ENCODE measurements at regions not wholly inside any gene's neighbourhood (a gene's known extent, or its start where the extent isn't known, plus 50 kb on each side); places are given as distances from the start of the nearest gene placed in this dataset.

GRCh38 chr7:16271355-16271915, 149.9 kb downstream of the CRPPA start:
- H4K91ac ChIP-seq (ENCODE audit: insufficient read depth, low read depth, low read length), result no peak overlapping the region
- no peak overlapping the region for H3K56ac ChIP-seq (ENCODE audit: extremely low read depth, insufficient read depth, low read length)
- H2AK9ac ChIP-seq (replicated peaks; ENCODE audit: low read depth, low read length, poor library complexity), result no peak overlapping the region
- H2AFZ ChIP-seq (replicated peaks; ENCODE audit: low read length, poor library complexity), result no peak overlapping the region
- no peak overlapping the region for H2AK5ac ChIP-seq (ENCODE audit: low read depth, low read length)
- H3K18ac ChIP-seq (ENCODE audit: low read depth, low read length), result no peak overlapping the region
- dilution Hi-C loops (cut with HindIII; ENCODE audit: low sequenced_read_pairs, unreplicated experiment), result no loop called here
- no peak overlapping the region for H2BK20ac ChIP-seq (ENCODE audit: low read depth, low read length)
- no peak overlapping the region for H3K14ac ChIP-seq (replicated peaks; ENCODE audit: low read depth, low read length)
- H2BK5ac ChIP-seq (ENCODE audit: low read depth, low read length, poor library complexity, severe bottlenecking), result no peak overlapping the region
- DNase-seq, result no peak
- H3K36me3 ChIP-seq (ENCODE audit: control insufficient read depth, insufficient read depth, low read length), result no peaks in the 10 kb centered on the region
- no peak overlapping the region for H3K27ac ChIP-seq (ENCODE audit: insufficient read depth, low read length)
- H3K4ac ChIP-seq (ENCODE audit: low read depth, low read length), result no peak overlapping the region
- ATAC-seq (ENCODE audit: low read depth), result no peak
- in situ Hi-C loops (cut with MboI; ENCODE audit: low sequenced_read_pairs), result no loop called here
- no peaks in the 10 kb centered on the region for H3K27me3 ChIP-seq (ENCODE audit: control insufficient read depth, insufficient read depth, low read length)
- no peaks in the 10 kb centered on the region for H3K4me1 ChIP-seq (ENCODE audit: control insufficient read depth, insufficient read depth, low read length)
- H3K4me2 ChIP-seq (ENCODE audit: low read depth, low read length), result no peak overlapping the region
- no peaks in the 10 kb centered on the region for H3K79me1 ChIP-seq (ENCODE audit: low read depth in 1 of 2, low read length in 2 of 2)
- TF ChIP-seq ELK1 (IDR thresholded peaks at IDR 0.05; ENCODE audit: borderline replicate concordance, low read depth, low read length), result no peak
- TF ChIP-seq SMC3 (IDR thresholded peaks at IDR 0.05; ENCODE audit: low read depth, low read length), result no peak
- TF ChIP-seq BHLHE40 (IDR thresholded peaks at IDR 0.05; ENCODE audit: low read depth, low read length), result no peak
- no peak for TF ChIP-seq NFE2L2 (IDR thresholded peaks at IDR 0.05; ENCODE audit: low read depth, low read length)
- no peak for TF ChIP-seq RCOR1 (IDR thresholded peaks at IDR 0.05; ENCODE audit: insufficient replicate concordance, low read length)
- no peak for TF ChIP-seq MAFK (IDR thresholded peaks at IDR 0.05; ENCODE audit: low read depth, low read length)
- no peak for TF ChIP-seq CHD1 (IDR thresholded peaks at IDR 0.05; ENCODE audit: low read depth, low read length)
- no peak for TF ChIP-seq FOS (IDR thresholded peaks at IDR 0.05; ENCODE audit: low read depth, low read length)
- no peak for TF ChIP-seq MAZ (IDR thresholded peaks at IDR 0.05; ENCODE audit: borderline replicate concordance, low read depth, low read length)
- no peak for TF ChIP-seq CTCF (conservative IDR thresholded peaks at IDR 0.05; ENCODE audit: low read depth, low read length)
- TF ChIP-seq RFX5 (IDR thresholded peaks at IDR 0.05; ENCODE audit: low read depth, low read length), result no peak
- H3K9me3 ChIP-seq (ENCODE audit: control insufficient read depth, insufficient read depth, low read length), result no peaks in the 10 kb centered on the region
- WGBS, 2 experiments (ENCODE audit: extremely low coverage in 2 of 2, insufficient read length in 1 of 2), result no CpG with 5 or more reads among the region's 1 CpG
- no peaks in the 10 kb centered on the region for H4K20me1 ChIP-seq (ENCODE audit: insufficient read depth, low read length)
- CTCF ChIA-PET, result no interaction called here
- H3K4me3 ChIP-seq (ENCODE audit: insufficient read depth, low read depth, low read length), result no peak overlapping the region
- intact Hi-C loops (cut with micrococcal nuclease), result no loop called here
- 0 out of 2 replicates have a peak, but pooled peaks cover 2% of the 10 kb centered on the region for H3K9me1 ChIP-seq (ENCODE audit: insufficient read depth, low read length)
- H4K8ac ChIP-seq (ENCODE audit: low read depth in 2 of 2, low read length in 2 of 2), result no peak overlapping the region
- no TSS peak for BruUV-seq (replicated peaks)
- POLR2A ChIA-PET (ENCODE audit: unreplicated experiment), result no interaction called here
- no peak overlapping the region for H2BK120ac ChIP-seq (ENCODE audit: low read depth, low read length)
- no peak overlapping the region for H2BK15ac ChIP-seq (ENCODE audit: low read depth, low read length)
- no peak overlapping the region for H3K9ac ChIP-seq (ENCODE audit: low read depth, low read length)
- H3K23ac ChIP-seq (ENCODE audit: low read depth, low read length), result no peak overlapping the region
- H4K5ac ChIP-seq (ENCODE audit: low read depth, low read length), result no peak overlapping the region
